ENCODE measurements at regions not wholly inside any gene's neighbourhood (a gene's known extent, or its start where the extent isn't known, plus 50 kb on each side); places are given as distances from the start of the nearest gene placed in this dataset.
A peak's percentile ranks its signal among the peaks of the same experiment; 100 is the strongest.

- Mint-ChIP-seq H3K36me3 (no peaks in the 10 kb centered on the region), H3K27ac (no peak overlapping the region), H3K27me3 (ENCODE audit: low read depth) (no peaks in the 10 kb centered on the region; the same call in 1 of the 2 replicates), H3K4me3 (no peak overlapping the region), H3K9me3 (no peaks in the 10 kb centered on the region), H3K4me1 (peaks cover 46% of the 10 kb centered on the region)
- DNase-seq (ENCODE audit: low spot score) (no peak), ATAC-seq (no peak)
- ChIA-PET CTCF (interaction anchor here (0.7 kb wide), 1 partner anchor 138 kb away, joined by 3 read pairs; no protein-coding TSS in a partner anchor), POLR2A (no interaction called here)
- TF ChIP-seq NR2C2 (CRISPR knock-in tag; IDR thresholded peaks at IDR 0.05), result no peak
- TF ChIP-seq PRRX2 (CRISPR knock-in tag; IDR thresholded peaks at IDR 0.05), result no peak
- no peak for TF ChIP-seq TP53 (CRISPR knock-in tag; IDR thresholded peaks at IDR 0.05)
- no peak for TF ChIP-seq STAT6 (CRISPR knock-in tag; conservative IDR thresholded peaks at IDR 0.05; ENCODE audit: low read depth)
- TF ChIP-seq SP1 (CRISPR knock-in tag; conservative IDR thresholded peaks at IDR 0.05), result no peak
- TF ChIP-seq GTF2I (CRISPR knock-in tag; conservative IDR thresholded peaks at IDR 0.05), result no peak
- no peak for TF ChIP-seq MYBL2 (CRISPR knock-in tag; IDR thresholded peaks at IDR 0.05)
- TF ChIP-seq USF2 (CRISPR knock-in tag; IDR thresholded peaks at IDR 0.05), result no peak
- TF ChIP-seq MLX (CRISPR knock-in tag; IDR thresholded peaks at IDR 0.05), result no peak
- TF ChIP-seq ZNF425 (CRISPR knock-in tag; conservative IDR thresholded peaks at IDR 0.05), result no peak
- TF ChIP-seq MAX (CRISPR knock-in tag; IDR thresholded peaks at IDR 0.05), result no peak
- no peak for TF ChIP-seq ZNF416 (CRISPR knock-in tag; IDR thresholded peaks at IDR 0.05)
- TF ChIP-seq E2F4 (CRISPR knock-in tag; IDR thresholded peaks at IDR 0.05; ENCODE audit: borderline replicate concordance, low read depth), result no peak
- no peak for TF ChIP-seq ZNF671 (CRISPR knock-in tag; IDR thresholded peaks at IDR 0.05)
- no peak for TF ChIP-seq CREM (CRISPR knock-in tag; IDR thresholded peaks at IDR 0.05)
- no peak for TF ChIP-seq ETV6 (CRISPR knock-in tag; IDR thresholded peaks at IDR 0.05)
These were observed 178.1 kb upstream of the NFIA start for GRCh38 chr1:60904099-60904851.

GRCh38 chr1:60903591-60903990 is 178.8 kb upstream of the NFIA start:
- H3K9me3 Mint-ChIP-seq, result no peaks in the 10 kb centered on the region
- peak; percentile 43 for ATAC-seq
- H3K4me1 Mint-ChIP-seq, result peaks cover 46% of the 10 kb centered on the region
- ChIA-PET POLR2A (no interaction called here), CTCF (interaction anchor here (0.7 kb wide), 1 partner anchor 139 kb away, joined by 3 read pairs; no protein-coding TSS in a partner anchor)
- no peak for DNase-seq (ENCODE audit: low spot score)
- H3K36me3 Mint-ChIP-seq, result no peaks in the 10 kb centered on the region
- no peak overlapping the region for H3K4me3 Mint-ChIP-seq
- H3K27me3 Mint-ChIP-seq (ENCODE audit: low read depth), result no peaks in the 10 kb centered on the region
- no peak overlapping the region for H3K27ac Mint-ChIP-seq
- TF ChIP-seq OVOL2 (CRISPR knock-in tag; IDR thresholded peaks at IDR 0.05; ENCODE audit: borderline replicate concordance) (no peak), USF2 (CRISPR knock-in tag; IDR thresholded peaks at IDR 0.05) (no peak), RELA (CRISPR knock-in tag; IDR thresholded peaks at IDR 0.05; ENCODE audit: borderline replicate concordance) (no peak), TCF7 (CRISPR knock-in tag; IDR thresholded peaks at IDR 0.05; ENCODE audit: low read depth) (no peak), CTCF (IDR thresholded peaks at IDR 0.05) (no peak)
